Bronchial epithelial cell (primary cell): ENCODE measurements at regions not wholly inside any gene's neighbourhood (a gene's known extent, or its start where the extent isn't known, plus 50 kb on each side); places are given as distances from the start of the nearest gene placed in this dataset.

Experiments
- DNase-seq: peaks from one replicate; pipeline ENCODE4 v3.0.0-alpha.2; 2010; ENCODE audit warnings: low read depth
- FAIRE-seq: peaks from 2 replicates; lab custom pipeline; 2011; peaks lifted over from hg19 to GRCh38; lab: Jason Lieb, UNC
- H3K27me3 ChIP-seq: 2 replicates; pipeline ENCODE4 v1.5.1; 2011; ENCODE audit warnings: low read length; ENCODE audit not compliant: control insufficient read depth, insufficient read depth
- H3K36me3 ChIP-seq: 2 replicates; pipeline ENCODE4 v1.5.1; 2011; ENCODE audit warnings: low read length; ENCODE audit not compliant: control insufficient read depth, insufficient read depth
- H3K4me3 ChIP-seq: 2 replicates; pipeline ENCODE4 v1.5.1; 2011; ENCODE audit warnings: mild to moderate bottlenecking, low read depth, low read length, control low read depth
- TF ChIP-seq, protein P1 (sequence below): IDR thresholded peaks from 2 replicates; pipeline ENCODE4 v1.5.1; 2011; ENCODE audit warnings: mild to moderate bottlenecking, moderate library complexity, low read length, control low read depth, inconsistent platforms; ENCODE audit not compliant: insufficient read depth, severe bottlenecking

DNA sequence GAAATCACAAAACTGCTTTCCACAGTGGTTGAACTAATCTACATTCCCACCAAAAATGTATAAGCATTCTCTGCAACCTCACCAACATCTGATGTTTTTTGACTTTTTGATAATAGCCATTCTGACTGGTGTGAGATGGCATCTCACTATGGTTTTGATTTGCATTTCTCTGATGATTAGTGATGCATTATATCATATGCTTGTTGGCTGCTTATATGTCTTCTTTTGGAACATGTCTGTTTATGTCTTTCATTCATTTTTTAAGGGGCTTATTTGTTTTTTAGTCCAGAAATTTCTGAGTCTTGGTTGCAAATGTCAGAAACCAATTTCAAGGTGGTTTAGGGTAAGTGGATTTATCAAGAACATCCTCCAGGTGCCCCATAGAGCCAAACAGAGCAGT, 484.8 kb upstream of the TSHZ3 start:
- H3K36me3 ChIP-seq, result no peaks in the 10 kb centered on the region
- H3K27me3 ChIP-seq, result no peaks in the 10 kb centered on the region
- TF ChIP-seq, protein P1, sequence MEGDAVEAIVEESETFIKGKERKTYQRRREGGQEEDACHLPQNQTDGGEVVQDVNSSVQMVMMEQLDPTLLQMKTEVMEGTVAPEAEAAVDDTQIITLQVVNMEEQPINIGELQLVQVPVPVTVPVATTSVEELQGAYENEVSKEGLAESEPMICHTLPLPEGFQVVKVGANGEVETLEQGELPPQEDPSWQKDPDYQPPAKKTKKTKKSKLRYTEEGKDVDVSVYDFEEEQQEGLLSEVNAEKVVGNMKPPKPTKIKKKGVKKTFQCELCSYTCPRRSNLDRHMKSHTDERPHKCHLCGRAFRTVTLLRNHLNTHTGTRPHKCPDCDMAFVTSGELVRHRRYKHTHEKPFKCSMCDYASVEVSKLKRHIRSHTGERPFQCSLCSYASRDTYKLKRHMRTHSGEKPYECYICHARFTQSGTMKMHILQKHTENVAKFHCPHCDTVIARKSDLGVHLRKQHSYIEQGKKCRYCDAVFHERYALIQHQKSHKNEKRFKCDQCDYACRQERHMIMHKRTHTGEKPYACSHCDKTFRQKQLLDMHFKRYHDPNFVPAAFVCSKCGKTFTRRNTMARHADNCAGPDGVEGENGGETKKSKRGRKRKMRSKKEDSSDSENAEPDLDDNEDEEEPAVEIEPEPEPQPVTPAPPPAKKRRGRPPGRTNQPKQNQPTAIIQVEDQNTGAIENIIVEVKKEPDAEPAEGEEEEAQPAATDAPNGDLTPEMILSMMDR, result no peak
- H3K4me3 ChIP-seq, result no peak overlapping the region
- FAIRE-seq (no peak), DNase-seq (no peak)

DNA sequence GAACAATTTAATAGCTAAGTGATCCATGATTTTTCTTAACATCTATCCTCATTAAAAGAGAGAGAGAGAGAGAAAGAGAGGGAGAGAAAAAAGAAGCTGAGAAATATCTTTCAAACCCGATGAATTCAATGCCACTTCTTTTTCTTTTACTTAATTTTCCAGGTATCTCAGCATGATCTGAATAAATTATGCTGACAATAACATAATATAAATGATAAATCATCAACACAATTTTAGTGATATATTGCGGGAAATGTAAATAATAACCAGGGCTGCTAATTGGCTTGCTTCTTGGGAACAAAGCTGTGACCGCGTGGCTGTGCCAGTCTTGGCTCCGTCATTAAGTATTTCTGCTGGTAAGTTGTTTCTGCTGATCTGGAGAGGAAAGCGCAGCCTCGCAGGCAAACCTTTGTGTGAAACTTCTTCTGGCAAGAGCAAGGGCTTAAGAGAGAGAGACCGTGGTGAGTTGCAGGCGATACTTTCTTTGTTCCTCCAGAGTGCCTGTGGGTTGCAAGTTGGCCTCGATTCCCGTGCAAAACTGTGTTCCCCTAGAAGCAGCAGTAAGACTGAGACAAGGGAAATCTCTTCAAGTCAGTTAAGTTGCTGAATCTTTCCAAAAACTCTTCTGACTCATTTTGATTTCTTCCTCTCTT, 489.1 kb upstream of the TSHZ3 start:
- H3K36me3 ChIP-seq, result no peaks in the 10 kb centered on the region
- no peak for DNase-seq
- FAIRE-seq, result no peak
- no peak overlapping the region for H3K4me3 ChIP-seq
- TF ChIP-seq, protein P1, result no peak
- H3K27me3 ChIP-seq, result no peaks in the 10 kb centered on the region

DNA sequence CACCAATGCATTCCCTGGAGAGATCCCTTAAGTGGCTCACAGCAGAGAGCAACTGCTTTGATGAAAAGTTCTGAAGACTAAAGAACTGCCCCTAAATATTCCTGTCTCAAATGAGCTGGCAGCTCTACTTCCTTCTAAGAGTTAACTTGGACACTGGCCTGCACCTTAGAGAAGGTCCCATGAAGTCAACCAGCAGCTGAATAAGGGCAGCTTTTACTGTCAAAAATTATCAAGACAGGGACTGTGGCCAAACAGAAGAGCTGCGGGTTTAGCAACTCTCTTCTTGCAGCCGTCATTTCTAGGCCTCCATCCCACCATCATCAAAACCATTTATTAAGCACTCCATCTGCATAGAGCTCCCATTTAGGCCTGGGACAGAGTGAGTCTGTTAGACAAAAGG, 491.1 kb upstream of the TSHZ3 start:
- TF ChIP-seq, protein P1, result no peak
- Histone ChIP-seq H3K4me3 (no peak overlapping the region), H3K27me3 (no peaks in the 10 kb centered on the region), H3K36me3 (no peaks in the 10 kb centered on the region)
- DNase-seq, result no peak
- no peak for FAIRE-seq

DNA sequence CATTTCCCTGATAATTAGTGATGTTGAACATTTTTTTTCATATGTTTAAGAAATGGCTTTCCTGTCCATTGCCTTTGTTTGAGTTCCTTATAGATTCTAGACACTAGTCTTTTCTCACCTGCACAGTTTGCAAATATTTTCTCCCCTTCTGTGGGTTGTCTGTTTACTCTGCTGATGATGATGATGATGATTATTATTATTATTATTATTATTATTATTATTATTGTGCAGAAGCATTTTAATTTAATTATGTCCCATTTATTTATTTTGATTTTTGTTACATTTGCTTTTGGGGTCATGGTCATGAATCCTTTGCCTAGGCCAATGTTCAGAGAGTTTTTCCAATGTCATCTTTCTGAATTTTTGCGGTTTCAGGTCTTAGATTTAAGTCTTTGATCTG, 492.5 kb upstream of the TSHZ3 start:
- no peak for DNase-seq
- FAIRE-seq, result no peak
- Histone ChIP-seq H3K27me3 (no peaks in the 10 kb centered on the region), H3K4me3 (no peak overlapping the region), H3K36me3 (no peaks in the 10 kb centered on the region)
- TF ChIP-seq, protein P1, result no peak

DNA sequence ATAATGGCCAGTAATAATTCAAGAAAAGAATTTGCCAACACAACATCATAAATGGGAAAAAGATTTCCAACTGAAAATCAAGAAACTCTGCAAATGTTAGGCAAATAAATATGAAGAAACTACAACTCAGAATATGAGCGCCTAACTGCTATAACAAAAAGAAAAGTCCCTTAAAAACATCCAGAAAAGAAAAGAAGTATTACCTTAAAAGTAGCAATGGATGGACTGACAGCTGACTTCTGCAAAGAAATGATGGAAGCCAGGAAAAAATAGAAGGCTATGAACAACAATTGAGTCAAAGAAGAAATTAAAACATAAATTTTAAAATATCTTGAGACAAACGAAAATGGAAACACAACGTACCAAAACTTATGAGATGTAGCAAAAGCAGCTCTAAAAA, 482.3 kb upstream of the ZNF507 start:
- DNase-seq (no peak), FAIRE-seq (no peak)
- Histone ChIP-seq H3K4me3 (no peak overlapping the region), H3K36me3 (no peaks in the 10 kb centered on the region), H3K27me3 (no peaks in the 10 kb centered on the region)
- TF ChIP-seq, protein P1, result no peak

DNA sequence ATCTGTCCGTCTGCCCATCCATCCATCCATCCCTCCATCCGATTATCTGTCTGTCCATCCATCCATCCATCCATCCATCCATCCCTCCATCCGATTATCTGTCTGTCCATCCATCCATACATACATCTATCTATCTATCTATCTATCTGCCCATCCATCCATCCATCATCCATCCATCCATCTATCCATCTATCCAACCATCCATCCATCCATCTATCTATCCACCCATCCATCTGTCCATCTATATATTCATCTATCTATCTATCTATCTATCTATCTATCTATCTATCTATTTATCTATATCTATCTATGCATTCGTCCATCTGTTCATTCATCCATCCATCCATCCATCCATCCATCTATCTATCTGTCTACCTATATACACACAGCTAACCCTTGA, 471.1 kb upstream of the ZNF507 start:
- TF ChIP-seq, protein P1, result no peak
- no peak for DNase-seq
- Histone ChIP-seq H3K4me3 (no peak overlapping the region), H3K27me3 (no peaks in the 10 kb centered on the region), H3K36me3 (no peaks in the 10 kb centered on the region)
- no peak for FAIRE-seq
